Suprapubic skin (tissue), 4 donors: ENCODE measurements at regions not wholly inside any gene's neighbourhood (a gene's known extent, or its start where the extent isn't known, plus 50 kb on each side); places are given as distances from the start of the nearest gene placed in this dataset.

Experiments
- DNase-seq, 2 donors: peaks; one replicate each; pipeline ENCODE4 v3.0.0-alpha.2; 2019; ENCODE audit warnings: low spot score in 2 of 2
- H3K27ac ChIP-seq: fragments of 200-600 bp; sonication (generic); one replicate; pipeline ENCODE4 v1.5.1; 2019
- H3K27me3 ChIP-seq: fragments of 200-600 bp; sonication (generic); one replicate; pipeline ENCODE4 v1.5.1; 2019
- H3K36me3 ChIP-seq: fragments of 200-600 bp; sonication (generic); one replicate; pipeline ENCODE4 v1.5.1; 2019
- H3K4me1 ChIP-seq: fragments of 200-600 bp; sonication (generic); one replicate; pipeline ENCODE4 v1.5.1; 2019
- H3K4me3 ChIP-seq: fragments of 200-600 bp; sonication (generic); one replicate; pipeline ENCODE4 v1.5.1; 2019; ENCODE audit warnings: mild to moderate bottlenecking
- H3K9me3 ChIP-seq: fragments of 200-600 bp; sonication (generic); one replicate; pipeline ENCODE4 v1.5.1; 2019
- CTCF ChIP-seq, 2 donors: fragments of 200-600 bp in 1 of 2; fragments of 450-650 bp in 1 of 2; sonication (generic) in 1 of 2; IDR thresholded peaks; one replicate each; pipeline ENCODE4 v1.5.1; 2016 to 2019; ENCODE audit warnings: antibody characterized with exemption in 2 of 2, mild to moderate bottlenecking in 1 of 2, moderate library complexity in 1 of 2
- EP300 ChIP-seq: sonication (generic); formaldehyde crosslinking; IDR thresholded peaks from one replicate; pipeline ENCODE4 v1.6.1; 2017; ENCODE audit warnings: antibody characterized with exemption
- POLR2A ChIP-seq, 2 donors: fragments of 450-650 bp; IDR thresholded peaks; one replicate each; pipeline ENCODE4 v1.6.1; 2017; ENCODE audit warnings: antibody characterized with exemption in 2 of 2, mild to moderate bottlenecking in 2 of 2, moderate library complexity in 2 of 2
- POLR2AphosphoS5 ChIP-seq, 3 donors: sonication (generic); formaldehyde crosslinking; IDR thresholded peaks; one replicate each; pipeline ENCODE4 v1.6.1; 2017; ENCODE audit warnings: antibody characterized with exemption in 3 of 3
- WGBS: methylation state at CpG from one replicate; pipeline ENCODE4 v1.1.5; 2018; 5-methylcytosine and 5-hydroxymethylcytosine counted together

GRCh38 chr13:105403086-105403485 lies 1132.4 kb downstream of the EFNB2 start:
- no peaks in the 10 kb centered on the region for H3K9me3 ChIP-seq
- no peak overlapping the region for H3K27ac ChIP-seq
- no peak for TF ChIP-seq CTCF (IDR thresholded peaks at IDR 0.05)
- no peak for TF ChIP-seq POLR2AphosphoS5 (IDR thresholded peaks at IDR 0.05)
- no peak for TF ChIP-seq EP300
- no peak for TF ChIP-seq POLR2A (IDR thresholded peaks at IDR 0.05)
- H3K36me3 ChIP-seq = no peaks in the 10 kb centered on the region
- no peaks in the 10 kb centered on the region for H3K27me3 ChIP-seq
- no peaks in the 10 kb centered on the region for H3K4me1 ChIP-seq
- H3K4me3 ChIP-seq = no peak overlapping the region
- DNase-seq = no peak

- Histone ChIP-seq H3K27ac (no peak overlapping the region), H3K27me3 (no peaks in the 10 kb centered on the region), H3K4me1 (no peaks in the 10 kb centered on the region), H3K9me3 (no peaks in the 10 kb centered on the region), H3K4me3 (no peak overlapping the region), H3K36me3 (no peaks in the 10 kb centered on the region)
- no peak for DNase-seq
- no peak for TF ChIP-seq POLR2AphosphoS5 (IDR thresholded peaks at IDR 0.05)
- no peak for TF ChIP-seq EP300
- no peak for TF ChIP-seq POLR2A (IDR thresholded peaks at IDR 0.05)
- no peak for TF ChIP-seq CTCF (IDR thresholded peaks at IDR 0.05)
- WGBS = 70% methylated on average over 1 of the region's 1 CpG
These were observed 1140.4 kb downstream of the EFNB2 start for GRCh38 chr13:105395041-105395440.

GRCh38 chr13:105389373-105389772 lies 1146.1 kb downstream of the EFNB2 start:
- WGBS = 77% methylated on average over 2 of the region's 2 CpGs
- TF ChIP-seq POLR2AphosphoS5 (IDR thresholded peaks at IDR 0.05) = no peak
- no peak for TF ChIP-seq CTCF (IDR thresholded peaks at IDR 0.05)
- no peak for TF ChIP-seq POLR2A (IDR thresholded peaks at IDR 0.05)
- no peak for TF ChIP-seq EP300
- Histone ChIP-seq H3K27ac (no peak overlapping the region), H3K27me3 (no peaks in the 10 kb centered on the region), H3K4me3 (no peak overlapping the region), H3K9me3 (no peaks in the 10 kb centered on the region), H3K36me3 (no peaks in the 10 kb centered on the region), H3K4me1 (no peaks in the 10 kb centered on the region)
- DNase-seq = no peak

GRCh38 chr13:105377452-105377851 lies 1158.0 kb downstream of the EFNB2 start:
- H3K27me3 ChIP-seq = no peaks in the 10 kb centered on the region
- no peaks in the 10 kb centered on the region for H3K4me1 ChIP-seq
- 49% methylated on average over 7 of the region's 7 CpGs for WGBS
- no peaks in the 10 kb centered on the region for H3K9me3 ChIP-seq
- no peak overlapping the region for H3K4me3 ChIP-seq
- TF ChIP-seq EP300 = no peak
- TF ChIP-seq CTCF (IDR thresholded peaks at IDR 0.05) = no peak
- TF ChIP-seq POLR2AphosphoS5 (IDR thresholded peaks at IDR 0.05) = no peak
- no peak for TF ChIP-seq POLR2A (IDR thresholded peaks at IDR 0.05)
- H3K27ac ChIP-seq = no peak overlapping the region
- H3K36me3 ChIP-seq = no peaks in the 10 kb centered on the region
- DNase-seq = no peak

- no peak for DNase-seq
- H3K27ac ChIP-seq = no peak overlapping the region
- TF ChIP-seq CTCF (IDR thresholded peaks at IDR 0.05) (no peak), EP300 (no peak), POLR2AphosphoS5 (IDR thresholded peaks at IDR 0.05) (no peak), POLR2A (IDR thresholded peaks at IDR 0.05) (no peak)
- no peaks in the 10 kb centered on the region for H3K9me3 ChIP-seq
- 29% methylated on average over 2 of the region's 2 CpGs for WGBS
- no peaks in the 10 kb centered on the region for H3K4me1 ChIP-seq
- H3K36me3 ChIP-seq = no peaks in the 10 kb centered on the region
- no peaks in the 10 kb centered on the region for H3K27me3 ChIP-seq
- no peak overlapping the region for H3K4me3 ChIP-seq
These were observed 1165.3 kb downstream of the EFNB2 start for GRCh38 chr13:105370011-105370650.
